Pancreas (tissue), 10 donors: ENCODE measurements at regions not wholly inside any gene's neighbourhood (a gene's known extent, or its start where the extent isn't known, plus 50 kb on each side); places are given as distances from the start of the nearest gene placed in this dataset.

Experiments
- ATAC-seq, 4 donors: fragments of 200-7000 bp; cut with Tn5 transposase; one replicate each; pipeline versions ENCODE4 v1.8.0 to v1.9.1; 2020; ENCODE audit warnings: mild to moderate bottlenecking in 4 of 4, moderate library complexity in 4 of 4
- DNase-seq, 6 donors: peaks; one replicate each; pipeline ENCODE4 v3.0.0-alpha.2; 2020
- FAIRE-seq: peaks from 2 replicates; lab custom pipeline; 2012; peaks lifted over from hg19 to GRCh38; lab: Jason Lieb, UNC
- H3K27ac ChIP-seq, 4 donors: fragments of 200-600 bp; sonication (generic); 1 replicate in 3 of 4; 2 replicates in 1 of 4; pipeline versions ENCODE4 v1.5.0 to v1.8.0; 2020
- H3K27me3 ChIP-seq, 4 donors: fragments of 200-600 bp; one replicate each; pipeline ENCODE4 v1.8.0; 2021
- H3K36me3 ChIP-seq, 3 donors: fragments of 200-600 bp; sonication (generic) in 1 of 3; one replicate each; pipeline versions ENCODE4 v1.5.0 to v1.8.0; 2020 to 2021
- H3K4me1 ChIP-seq, 3 donors: fragments of 200-600 bp; one replicate each; pipeline ENCODE4 v1.8.0; 2021
- H3K4me3 ChIP-seq, 4 donors: fragments of 200-600 bp; sonication (generic) in 2 of 4; one replicate each; pipeline versions ENCODE4 v1.5.0 to v1.8.0; 2020 to 2021
- H3K9me3 ChIP-seq, 4 donors: fragments of 200-600 bp; one replicate each; pipeline ENCODE4 v1.8.0; 2021
- CTCF ChIP-seq, 4 donors: fragments of 200-600 bp; sonication (generic) in 3 of 4; IDR thresholded peaks; one replicate each; pipeline versions ENCODE4 v1.5.0 to v1.8.0; 2021; ENCODE audit warnings: antibody characterized with exemption in 4 of 4
- WGBS, 2 donors: extraction: QIAGEN DNeasy Blood & Tissue Kit; methylation state at CpG; one replicate each; pipeline ENCODE4 v1.1.7; 2013; 5-methylcytosine and 5-hydroxymethylcytosine counted together
- intact Hi-C, 3 donors: fragments of 100-400 bp; cut with DNase I; formaldehyde crosslinking; loops; one replicate each; pipeline versions ENCODE4 v1.11.1 to v1.14.2; 2022
- donor health status: healthy with polysubstance abuse.
- donor health status: DM: no; HTN: no; CAD: no; lungs with moderate emphysema.
- donor health status: DM: no; HTN: no; CAD: no.
- donor health status: control.
- donor health status: control.
- donor health status: Bipolar disorder and iron deficiency.
- donor health status: DM: yes; HTN: yes; CAD: no.
- donor health status: DM: no; HTN: no; CAD: no.
- donor health status: DM: no; HTN: no; CAD: no.
- donor health status: DM: yes; HTN: yes; CAD: no.

GRCh38 chr5:6856653-6857052 is 143.4 kb downstream of the TENT4A start:
- 38 to 45% methylated on average over 5 of the region's 5 CpGs for WGBS, 2 donors
- DNase-seq (no peak), FAIRE-seq (no peak), ATAC-seq (peak in 2 of 4 donors; percentile 29 to 40)
- TF ChIP-seq CTCF (IDR thresholded peaks at IDR 0.05) = no peak
- Histone ChIP-seq H3K4me3 (no peak overlapping the region), H3K9me3 (no peaks in the 10 kb centered on the region), H3K36me3 (no peaks in the 10 kb centered on the region), H3K4me1 (no peaks in the 10 kb centered on the region), H3K27ac (no peak overlapping the region), H3K27me3 (no peaks in the 10 kb centered on the region)
- intact Hi-C loops = no loop called here

- Histone ChIP-seq H3K4me1 (no peaks in the 10 kb centered on the region), H3K27ac (no peak overlapping the region), H3K9me3 (no peaks in the 10 kb centered on the region), H3K4me3 (no peak overlapping the region), H3K27me3 (no peaks in the 10 kb centered on the region), H3K36me3 (no peaks in the 10 kb centered on the region)
- no peak for TF ChIP-seq CTCF (IDR thresholded peaks at IDR 0.05)
- intact Hi-C loops = no loop called here
- ATAC-seq = no peak
- 61 to 65% methylated on average over 7 of the region's 7 CpGs for WGBS, 2 donors
- no peak for FAIRE-seq
- no peak for DNase-seq
Measured at GRCh38 chr5:6858419-6858818, 145.2 kb downstream of the TENT4A start.

GRCh38 chr5:6859023-6859422 is 145.8 kb downstream of the TENT4A start:
- FAIRE-seq (no peak), DNase-seq (no peak), ATAC-seq (no peak)
- TF ChIP-seq CTCF (IDR thresholded peaks at IDR 0.05) = no peak
- WGBS, 2 donors = 78 to 88% methylated on average over 11 of the region's 11 CpGs
- no peaks in the 10 kb centered on the region for H3K36me3 ChIP-seq
- H3K4me3 ChIP-seq = no peak overlapping the region
- H3K4me1 ChIP-seq = no peaks in the 10 kb centered on the region
- intact Hi-C loops = no loop called here
- no peak overlapping the region for H3K27ac ChIP-seq
- no peaks in the 10 kb centered on the region for H3K27me3 ChIP-seq
- H3K9me3 ChIP-seq = no peaks in the 10 kb centered on the region

GRCh38 chr5:6859951-6860638 is 146.9 kb downstream of the TENT4A start:
- intact Hi-C loops = no loop called here
- 64 to 68% methylated on average over 9 of the region's 9 CpGs for WGBS, 2 donors

More at GRCh38 chr5:6859951-6860638, 146.9 kb downstream of the TENT4A start:
- Histone ChIP-seq H3K9me3 (no peaks in the 10 kb centered on the region), H3K27ac (no peak overlapping the region), H3K4me3 (no peak overlapping the region), H3K27me3 (no peaks in the 10 kb centered on the region), H3K36me3 (no peaks in the 10 kb centered on the region), H3K4me1 (no peaks in the 10 kb centered on the region)
- no peak for ATAC-seq
- no peak for TF ChIP-seq CTCF (IDR thresholded peaks at IDR 0.05)
- no peak for DNase-seq
- no peak for FAIRE-seq
